Prostate gland (tissue), 2 donors: ENCODE measurements at regions not wholly inside any gene's neighbourhood (a gene's known extent, or its start where the extent isn't known, plus 50 kb on each side); places are given as distances from the start of the nearest gene placed in this dataset.
A peak's percentile ranks its signal among the peaks of the same experiment; 100 is the strongest.

Experiments
- DNase-seq: peaks from one replicate; pipeline ENCODE4 v3.0.0-alpha.2; 2019; ENCODE audit warnings: low spot score
- H3K27ac ChIP-seq, 2 donors: fragments of 200-600 bp; sonication (generic); 2 replicates each; pipeline ENCODE4 v1.5.1; 2017 to 2019
- H3K27me3 ChIP-seq: fragments of 200-600 bp; sonication (generic); replicated peaks from 2 replicates; pipeline ENCODE4 v1.5.1; 2019; ENCODE audit not compliant: insufficient read depth
- H3K36me3 ChIP-seq, 2 donors: fragments of 200-600 bp; sonication (generic); 1 replicate in 1 of 2; 2 replicates in 1 of 2; pipeline versions ENCODE4 v1.5.1 to v1.8.1; 2017 to 2019
- H3K4me1 ChIP-seq: fragments of 200-600 bp; sonication (generic); replicated peaks from 2 replicates; pipeline ENCODE4 v1.5.1; 2019
- H3K4me3 ChIP-seq, 2 donors: fragments of 200-600 bp; sonication (generic); 2 replicates each; pipeline ENCODE4 v1.5.1; 2017 to 2019
- H3K9me3 ChIP-seq: fragments of 200-600 bp; sonication (generic); 2 replicates; pipeline ENCODE4 v1.5.1; 2017
- POLR2A ChIP-seq: fragments of 450-650 bp; IDR thresholded peaks from one replicate; pipeline ENCODE4 v1.6.1; 2016; ENCODE audit warnings: antibody characterized with exemption, mild to moderate bottlenecking
- POLR2AphosphoS5 ChIP-seq: sonication (generic); formaldehyde crosslinking; IDR thresholded peaks from one replicate; pipeline ENCODE4 v1.6.1; 2017; ENCODE audit warnings: antibody characterized with exemption
- WGBS: methylation state at CpG from one replicate; pipeline ENCODE4 v1.1.5; 2018; 5-methylcytosine and 5-hydroxymethylcytosine counted together
- intact Hi-C: fragments of 100-400 bp; cut with DNase I; formaldehyde crosslinking; loops from one replicate; pipeline ENCODE4 v1.14.2; 2022
- TF ChIP-seq, protein P1 (sequence below), 4 experiments: fragments of 200-600 bp in 2 of 4; fragments of 450-650 bp in 2 of 4; sonication (generic) in 2 of 4; IDR thresholded peaks; 1 replicate in 3 of 4; 2 replicates in 1 of 4; pipeline ENCODE4 v1.5.1; 2016 to 2019; ENCODE audit warnings: antibody characterized with exemption in 4 of 4, mild to moderate bottlenecking in 2 of 4, moderate library complexity in 2 of 4

DNA sequence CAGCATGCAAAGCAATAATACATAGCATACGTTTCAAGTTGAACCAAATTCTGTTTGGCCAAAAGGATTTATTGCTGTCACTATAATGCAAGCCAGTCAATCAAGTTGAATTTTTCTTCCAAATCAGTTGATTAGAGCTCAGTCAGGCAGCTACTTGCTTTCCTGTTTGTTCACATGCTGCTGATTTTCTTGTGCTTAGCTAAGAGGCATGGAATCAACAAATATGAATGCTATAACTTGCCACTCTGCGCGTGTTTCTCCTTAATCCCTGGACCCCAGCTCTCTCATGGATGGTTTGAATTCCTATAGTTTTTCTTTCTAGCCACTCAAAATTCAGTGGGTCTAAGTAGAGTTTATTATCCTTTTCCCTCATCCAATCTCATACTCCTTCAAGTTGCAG lies 311.3 kb downstream of the KLF5 start:
- Histone ChIP-seq H3K27ac (no peak overlapping the region), H3K4me3 (no peak overlapping the region), H3K27me3 (no peaks in the 10 kb centered on the region), H3K9me3 (no peaks in the 10 kb centered on the region), H3K4me1 (no peaks in the 10 kb centered on the region), H3K36me3 (no peaks in the 10 kb centered on the region)
- intact Hi-C loops = no loop called here
- TF ChIP-seq POLR2A = no peak
- TF ChIP-seq, protein P1, sequence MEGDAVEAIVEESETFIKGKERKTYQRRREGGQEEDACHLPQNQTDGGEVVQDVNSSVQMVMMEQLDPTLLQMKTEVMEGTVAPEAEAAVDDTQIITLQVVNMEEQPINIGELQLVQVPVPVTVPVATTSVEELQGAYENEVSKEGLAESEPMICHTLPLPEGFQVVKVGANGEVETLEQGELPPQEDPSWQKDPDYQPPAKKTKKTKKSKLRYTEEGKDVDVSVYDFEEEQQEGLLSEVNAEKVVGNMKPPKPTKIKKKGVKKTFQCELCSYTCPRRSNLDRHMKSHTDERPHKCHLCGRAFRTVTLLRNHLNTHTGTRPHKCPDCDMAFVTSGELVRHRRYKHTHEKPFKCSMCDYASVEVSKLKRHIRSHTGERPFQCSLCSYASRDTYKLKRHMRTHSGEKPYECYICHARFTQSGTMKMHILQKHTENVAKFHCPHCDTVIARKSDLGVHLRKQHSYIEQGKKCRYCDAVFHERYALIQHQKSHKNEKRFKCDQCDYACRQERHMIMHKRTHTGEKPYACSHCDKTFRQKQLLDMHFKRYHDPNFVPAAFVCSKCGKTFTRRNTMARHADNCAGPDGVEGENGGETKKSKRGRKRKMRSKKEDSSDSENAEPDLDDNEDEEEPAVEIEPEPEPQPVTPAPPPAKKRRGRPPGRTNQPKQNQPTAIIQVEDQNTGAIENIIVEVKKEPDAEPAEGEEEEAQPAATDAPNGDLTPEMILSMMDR (IDR thresholded peaks at IDR 0.05) = no peak
- TF ChIP-seq POLR2AphosphoS5 = no peak
- no peak for DNase-seq
- WGBS = 89% methylated on average over 3 of the region's 3 CpGs

DNA sequence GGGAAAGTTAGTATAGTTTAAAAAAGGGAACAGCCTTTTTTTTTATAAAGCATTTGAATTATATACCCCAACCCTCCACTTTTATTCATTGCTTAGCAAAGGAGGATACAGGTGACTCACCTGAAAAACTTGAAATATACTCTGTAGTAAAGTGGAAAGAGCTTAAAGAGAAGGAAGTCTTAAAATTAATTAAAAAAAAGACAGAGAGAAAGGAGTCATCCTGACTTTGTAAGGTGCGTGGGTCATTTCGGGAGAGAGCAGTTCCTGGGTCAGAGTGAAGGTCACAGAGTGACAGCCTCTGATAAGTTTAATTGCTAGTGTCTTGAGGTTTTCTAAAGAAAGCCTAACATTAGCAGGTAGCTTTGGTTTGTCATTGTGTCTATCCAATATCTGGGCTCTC lies 310.3 kb downstream of the KLF5 start:
- no peak overlapping the region for H3K27ac ChIP-seq

DNA sequence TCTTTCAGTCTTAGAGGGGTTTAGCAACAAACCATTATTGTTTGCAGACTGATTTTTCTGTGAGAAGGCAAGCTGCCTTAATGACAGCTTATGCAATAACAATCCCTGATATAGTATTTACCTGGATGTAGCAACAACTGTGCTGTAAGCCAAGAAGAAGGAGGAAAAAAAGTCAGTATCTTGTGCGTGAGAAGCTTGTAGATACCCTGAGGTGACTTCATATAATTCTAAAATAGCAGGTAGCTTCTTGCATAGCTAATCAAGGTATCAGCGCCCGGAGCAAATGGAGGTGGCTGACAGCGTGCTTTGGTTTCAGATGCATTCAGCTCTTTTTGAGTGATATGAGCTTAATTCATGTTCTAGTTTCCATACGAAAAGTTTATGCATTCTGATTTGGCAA lies 309.8 kb downstream of the KLF5 start:
- Histone ChIP-seq H3K27me3 (no peaks in the 10 kb centered on the region), H3K4me3 (no peak overlapping the region), H3K36me3 (no peaks in the 10 kb centered on the region), H3K9me3 (no peaks in the 10 kb centered on the region), H3K4me1 (no peaks in the 10 kb centered on the region), H3K27ac (no peak overlapping the region)
- intact Hi-C loops = no loop called here
- TF ChIP-seq POLR2AphosphoS5 = peak; percentile 47
- TF ChIP-seq, protein P1 (IDR thresholded peaks at IDR 0.05) = no peak
- WGBS = 73% methylated on average over 5 of the region's 5 CpGs
- DNase-seq = peak; percentile 17

More for the DNA sequence above, 310.3 kb downstream of the KLF5 start:
- Histone ChIP-seq H3K4me1 (no peaks in the 10 kb centered on the region), H3K27me3 (no peaks in the 10 kb centered on the region), H3K36me3 (no peaks in the 10 kb centered on the region), H3K4me3 (no peak overlapping the region), H3K9me3 (no peaks in the 10 kb centered on the region)
- TF ChIP-seq POLR2A = no peak
- TF ChIP-seq POLR2AphosphoS5 = no peak
- DNase-seq = no peak
- intact Hi-C loops = no loop called here
- WGBS = 86% methylated on average over 2 of the region's 2 CpGs

DNA sequence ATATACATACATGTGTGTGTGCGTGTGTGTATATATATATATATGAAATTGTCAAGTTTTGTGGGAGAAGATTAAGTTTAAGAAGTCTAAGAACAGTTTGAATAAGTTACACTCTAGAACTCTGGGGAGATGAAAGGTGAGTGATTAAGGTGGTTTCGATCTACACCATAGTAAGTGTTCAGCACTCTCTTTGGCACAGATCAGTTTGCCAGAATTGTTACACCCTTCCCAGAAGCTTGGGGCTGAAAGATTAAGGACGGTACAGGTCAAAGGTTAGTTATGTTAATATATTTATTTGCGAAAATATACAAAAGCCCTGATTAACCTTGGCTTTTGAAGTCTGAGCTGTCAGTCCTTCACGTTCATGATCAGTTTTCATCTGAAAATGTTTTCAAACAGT lies 309.1 kb downstream of the KLF5 start:
- WGBS = 74% methylated on average over 5 of the region's 5 CpGs
- Histone ChIP-seq H3K27me3 (no peaks in the 10 kb centered on the region), H3K4me1 (no peaks in the 10 kb centered on the region), H3K9me3 (no peaks in the 10 kb centered on the region), H3K36me3 (no peaks in the 10 kb centered on the region), H3K27ac (no peak overlapping the region), H3K4me3 (no peak overlapping the region)
- no peak for TF ChIP-seq POLR2A
- no peak for TF ChIP-seq POLR2AphosphoS5
- TF ChIP-seq, protein P1 (IDR thresholded peaks at IDR 0.05) = no peak
- no peak for DNase-seq
- intact Hi-C loops = no loop called here

DNA sequence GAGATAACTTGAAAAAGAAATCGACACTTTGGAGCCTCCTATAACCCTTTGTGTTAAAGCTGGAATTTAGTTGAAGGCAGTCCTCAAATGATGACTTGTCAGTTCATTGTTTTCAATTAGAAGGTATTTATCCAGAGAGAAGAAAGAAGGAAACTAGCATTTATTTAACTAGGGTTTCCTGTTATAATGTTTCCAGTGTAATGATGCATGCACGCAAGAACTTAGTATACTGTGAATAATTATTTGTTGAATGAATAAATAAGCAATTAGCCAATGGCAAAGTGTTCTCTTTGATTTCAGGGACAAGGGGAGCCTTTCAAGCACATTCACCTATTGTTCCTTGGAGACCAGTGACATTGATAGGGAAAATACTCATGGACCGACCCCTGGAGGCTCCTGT lies 307.4 kb downstream of the KLF5 start:
- no peak for TF ChIP-seq POLR2AphosphoS5
- TF ChIP-seq, protein P1 (IDR thresholded peaks at IDR 0.05) = no peak
- TF ChIP-seq POLR2A = no peak

More for the DNA sequence above, 307.4 kb downstream of the KLF5 start:
- intact Hi-C loops = no loop called here
- whole genome bisulfite sequencing = 82% methylated on average over 3 of the region's 3 CpGs
- Histone ChIP-seq H3K27me3 (no peaks in the 10 kb centered on the region), H3K36me3 (no peaks in the 10 kb centered on the region), H3K4me3 (no peak overlapping the region), H3K4me1 (no peaks in the 10 kb centered on the region), H3K9me3 (no peaks in the 10 kb centered on the region), H3K27ac (no peak overlapping the region)
- DNase-seq = no peak
